K562 (cell line): ENCODE measurements at regions not wholly inside any gene's neighbourhood (a gene's known extent, or its start where the extent isn't known, plus 50 kb on each side); places are given as distances from the start of the nearest gene placed in this dataset.

Source experiments
- ATAC-seq: fragments of 200-7000 bp; cut with Tn5 transposase; 3 replicates; pipeline ENCODE4 v1.9.1; 2020; ENCODE audit warnings: moderate library complexity
- BruUV-seq: library from RNA; stranded (reverse); fragments of 400-500 nt; replicated peaks from 2 replicates; lab custom pipeline; 2021; lab: Mats Ljungman, UMichigan
- CTCF ChIA-PET: fragments of 300-600 bp; formaldehyde crosslinking; extraction: SDS; loops from one replicate; lab custom pipeline; 2021; ENCODE audit warnings: low intra/inter-chr PET ratio; lab: Yijun Ruan, JAX
- POLR2A ChIA-PET: fragments of 300-600, 350-650 bp; sonication (Branson Sonifier 250); formaldehyde crosslinking; extraction: SDS; loops from one replicate; lab custom pipeline; 2021; ENCODE audit warnings: antibody characterized with exemption, inconsistent platforms; lab: Yijun Ruan, JAX
- DNase-seq, 4 experiments: peaks; one replicate each; pipeline versions ENCODE4 v3.0.0 to v3.0.0-alpha.2; 2011 to 2018; ENCODE audit warnings: low spot score in 3 of 4, mixed read lengths in 3 of 4; ENCODE audit errors: extremely low read depth in 1 of 4
- FAIRE-seq: peaks from 2 replicates; lab custom pipeline; 2011; peaks lifted over from hg19 to GRCh38; lab: Jason Lieb, UNC
- H2AFZ ChIP-seq: 2 replicates; pipeline ENCODE4 v1.6.0; 2011; ENCODE audit warnings: low read depth, low read length, control low read depth, inconsistent platforms
- H3K27ac ChIP-seq: fragments of 200-600 bp; 3 replicates; pipeline ENCODE4 v1.8.0; 2011; ENCODE audit warnings: low read depth, mild to moderate bottlenecking, control low read depth, inconsistent platforms, low read length, moderate library complexity, mixed read lengths; ENCODE audit errors: extremely low read depth
- H3K27me3 ChIP-seq, 2 experiments: fragments of 300-600 bp in 1 of 2; 2 replicates in 1 of 2; 3 replicates in 1 of 2; pipeline versions ENCODE4 v1.6.0 to v1.8.0; 2011; ENCODE audit warnings: inconsistent platforms in 2 of 2, low read length in 2 of 2, mild to moderate bottlenecking in 1 of 2, mixed read lengths in 1 of 2, moderate library complexity in 1 of 2; ENCODE audit not compliant: control insufficient read depth in 2 of 2, insufficient read depth in 2 of 2
- H3K36me3 ChIP-seq: fragments of 300-600 bp; 3 replicates; pipeline ENCODE4 v1.8.0; 2011; ENCODE audit warnings: mild to moderate bottlenecking, low read length, inconsistent platforms; ENCODE audit not compliant: control insufficient read depth, insufficient read depth
- H3K4me1 ChIP-seq, 2 experiments: fragments of 200-600 bp in 1 of 2; replicated peaks in 1 of 2; 2 replicates in 1 of 2; 3 replicates in 1 of 2; pipeline versions ENCODE4 v1.5.1 to v1.8.0; 2011; ENCODE audit warnings: inconsistent platforms in 2 of 2, low read length in 2 of 2, mild to moderate bottlenecking in 1 of 2, mixed read lengths in 1 of 2, moderate library complexity in 1 of 2; ENCODE audit not compliant: control insufficient read depth in 2 of 2, insufficient read depth in 2 of 2
- H3K4me2 ChIP-seq: 2 replicates; pipeline ENCODE4 v1.6.1; 2011; ENCODE audit warnings: low read length, control low read depth, inconsistent platforms, mixed read lengths; ENCODE audit not compliant: insufficient read depth
- H3K4me3 ChIP-seq: fragments of 200-600 bp; sonication (generic), shearing (Covaris generic); 2 replicates; pipeline ENCODE4 v1.5.1; 2016; ENCODE audit warnings: control low read depth, inconsistent platforms
- H3K79me2 ChIP-seq: fragments of 200-600 bp; 3 replicates; pipeline ENCODE4 v1.8.0; 2011; ENCODE audit warnings: low read length, inconsistent platforms; ENCODE audit not compliant: control insufficient read depth, insufficient read depth
- H3K9ac ChIP-seq, 2 experiments: 2 replicates each; pipeline versions ENCODE4 v1.6.0 to v1.6.1; 2011; ENCODE audit warnings: low read depth in 2 of 2, low read length in 2 of 2, control low read depth in 1 of 2, inconsistent platforms in 1 of 2, mild to moderate bottlenecking in 1 of 2, mixed read lengths in 1 of 2; ENCODE audit not compliant: insufficient read depth in 1 of 2
- H3K9me1 ChIP-seq: one replicate; pipeline ENCODE4 v1.6.0; 2011; ENCODE audit warnings: inconsistent platforms, mild to moderate bottlenecking, low read length, moderate library complexity; ENCODE audit not compliant: control insufficient read depth, insufficient read depth
- H3K9me3 ChIP-seq: replicated peaks from 2 replicates; pipeline ENCODE4 v1.5.1; 2011; ENCODE audit warnings: low read depth, low read length, inconsistent platforms; ENCODE audit not compliant: control insufficient read depth, insufficient read depth
- H4K20me1 ChIP-seq: replicated peaks from 2 replicates; pipeline ENCODE4 v1.6.1; 2011; ENCODE audit warnings: low read length, inconsistent platforms, mixed read lengths; ENCODE audit not compliant: control insufficient read depth, insufficient read depth
- E2F6 ChIP-seq, 2 experiments: IDR thresholded peaks; 2 replicates each; pipeline ENCODE4 v1.6.1; 2011; ENCODE audit warnings: borderline replicate concordance in 1 of 2, control low read depth in 1 of 2, low read depth in 1 of 2, low read length in 1 of 2, mild to moderate bottlenecking in 1 of 2, mixed read lengths in 1 of 2, moderate library complexity in 1 of 2; ENCODE audit not compliant: insufficient read depth in 1 of 2, insufficient read length in 1 of 2, poor library complexity in 1 of 2, severe bottlenecking in 1 of 2; ENCODE audit errors: extremely low read depth in 1 of 2
- FOXO4 ChIP-seq: fragments of 450-650 bp; formaldehyde crosslinking; IDR thresholded peaks from 2 replicates; pipeline ENCODE4 v1.4.0; 2020; ENCODE audit warnings: mild to moderate bottlenecking, moderate library complexity
- RBM14 ChIP-seq: fragments of 200-400 bp; formaldehyde crosslinking; IDR thresholded peaks from 2 replicates; pipeline ENCODE4 v1.6.1; 2018; ENCODE audit warnings: low read depth, mild to moderate bottlenecking, low read length, moderate library complexity, borderline replicate concordance; ENCODE audit not compliant: insufficient read depth
- WGBS: fragments of 100-300 bp; shearing (Covaris generic); methylation state at CpG from one replicate; pipeline ENCODE4 v1.1.6; 2016; ENCODE audit warnings: low coverage, mixed read lengths; ENCODE audit not compliant: insufficient coverage; ENCODE audit errors: missing lambda C conversion rate; 5-methylcytosine and 5-hydroxymethylcytosine counted together
- in situ Hi-C: fragments of 300-500 bp; cut with MboI; formaldehyde crosslinking; loops from 4 replicates; pipeline ENCODE4 v1.15.0; 2018; ENCODE audit warnings: inconsistent platforms, mixed read lengths
- intact Hi-C: fragments of 100-400 bp; cut with micrococcal nuclease; formaldehyde crosslinking; loops from 2 replicates; pipeline ENCODE4 v1.14.2; 2022

GRCh38 chr15:20358066-20358778 is 183.4 kb downstream of the GOLGA6L6 start:
- WGBS = 28% methylated on average over 28 of the region's 28 CpGs
- Histone ChIP-seq H3K9me3 (no peaks in the 10 kb centered on the region), H3K4me3 (no peak overlapping the region), H3K4me2 (no peak overlapping the region), H3K27me3 (peaks cover 7 to 10% of the 10 kb centered on the region in 2 experiments; a peak in 4 of 5 replicates), H4K20me1 (no peaks in the 10 kb centered on the region), H3K9ac (peak overlapping the region in 1 of 2 experiments; percentile 23; a peak in 1 of 4 replicates), H3K27ac (no peak overlapping the region), H2AFZ (no peak overlapping the region), H3K36me3 (no peaks in the 10 kb centered on the region), H3K79me2 (no peaks in the 10 kb centered on the region), H3K9me1 (peaks cover 3% of the 10 kb centered on the region), H3K4me1 (peaks cover 0 to 23% of the 10 kb centered on the region in 2 experiments; a peak in 1 of 5 replicates)
- peak in 1 of 4 experiments; percentile 23 for DNase-seq
- FAIRE-seq = no peak
- in situ Hi-C loops (loop anchor here (25.0 kb wide), 3 partner anchors 254 to 1404 kb away; no protein-coding TSS in a partner anchor), intact Hi-C loops (no loop called here)
- no TSS peak for BruUV-seq
- POLR2A ChIA-PET = interaction anchor here (0.8 to 1.0 kb wide), 2 partner anchors 39 to 1872 kb away, joined by 3 read pairs; no protein-coding TSS in a partner anchor
- TF ChIP-seq E2F6 (IDR thresholded peaks at IDR 0.05; ENCODE audit: borderline replicate concordance in 1 of 2, extremely low read depth in 1 of 2, insufficient read depth in 1 of 2, insufficient read length in 1 of 2, low read depth in 1 of 2, low read length in 1 of 2, poor library complexity in 1 of 2, severe bottlenecking in 1 of 2) (peak in 1 of 2 experiments; percentile 24), FOXO4 (no peak), RBM14 (0 out of 2 replicates have a peak, but pooled peaks have one; percentile 30)
- ATAC-seq = peak; percentile 5; the same call in 2 of the 3 replicates
- CTCF ChIA-PET = interaction anchor here (3.7 kb wide), 1 partner anchor 1865 kb away, joined by 43 read pairs; no protein-coding TSS in a partner anchor
